Esophagus (tissue), 2 donors: ENCODE measurements at regions not wholly inside any gene's neighbourhood (a gene's known extent, or its start where the extent isn't known, plus 50 kb on each side); places are given as distances from the start of the nearest gene placed in this dataset.

Experiments used
- H3K27ac ChIP-seq, 2 donors: one replicate each; pipeline ENCODE4 v1.5.1; 2013; ENCODE audit warnings: low read depth in 2 of 2, mild to moderate bottlenecking in 2 of 2, inconsistent platforms in 1 of 2, low read length in 1 of 2, moderate library complexity in 1 of 2
- H3K27me3 ChIP-seq, 2 donors: one replicate each; pipeline ENCODE4 v1.6.1; 2013; ENCODE audit warnings: low read length in 2 of 2, control low read depth in 1 of 2, mild to moderate bottlenecking in 1 of 2; ENCODE audit not compliant: insufficient read depth in 2 of 2, control insufficient read depth in 1 of 2
- H3K36me3 ChIP-seq, 2 donors: one replicate each; pipeline ENCODE4 v1.6.1; 2013; ENCODE audit warnings: low read length in 1 of 2; ENCODE audit not compliant: control insufficient read depth in 2 of 2, insufficient read depth in 2 of 2
- H3K4me1 ChIP-seq, 2 donors: one replicate each; pipeline ENCODE4 v1.6.1; 2013; ENCODE audit warnings: low read length in 1 of 2; ENCODE audit not compliant: control insufficient read depth in 2 of 2, insufficient read depth in 2 of 2
- H3K4me3 ChIP-seq, 2 donors: one replicate each; pipeline ENCODE4 v1.5.1; 2013; ENCODE audit warnings: low read length in 2 of 2, mild to moderate bottlenecking in 2 of 2, low read depth in 1 of 2, moderate library complexity in 1 of 2
- H3K9me3 ChIP-seq, 2 donors: one replicate each; pipeline ENCODE4 v1.6.1; 2013; ENCODE audit warnings: mild to moderate bottlenecking in 2 of 2, low read depth in 1 of 2, low read length in 1 of 2, moderate library complexity in 1 of 2; ENCODE audit not compliant: control insufficient read depth in 2 of 2, insufficient read depth in 1 of 2
- WGBS, 2 donors: extraction: QIAGEN DNeasy Blood & Tissue Kit; methylation state at CpG; one replicate each; pipeline ENCODE4 v1.1.7; 2013; 5-methylcytosine and 5-hydroxymethylcytosine counted together
- donor health status: healthy with polysubstance abuse.
- donor health status: Bipolar disorder and iron deficiency.

GRCh38 chr2:15750433-15750814 is 158.8 kb downstream of the DDX1 start:
- Histone ChIP-seq H3K27ac (no peak overlapping the region), H3K4me3 (no peak overlapping the region), H3K27me3 (no peaks in the 10 kb centered on the region), H3K4me1 (no peaks in the 10 kb centered on the region), H3K9me3 (no peaks in the 10 kb centered on the region), H3K36me3 (no peaks in the 10 kb centered on the region)
- 74 to 80% methylated on average over 3 of the region's 3 CpGs for WGBS, 2 donors

DNA sequence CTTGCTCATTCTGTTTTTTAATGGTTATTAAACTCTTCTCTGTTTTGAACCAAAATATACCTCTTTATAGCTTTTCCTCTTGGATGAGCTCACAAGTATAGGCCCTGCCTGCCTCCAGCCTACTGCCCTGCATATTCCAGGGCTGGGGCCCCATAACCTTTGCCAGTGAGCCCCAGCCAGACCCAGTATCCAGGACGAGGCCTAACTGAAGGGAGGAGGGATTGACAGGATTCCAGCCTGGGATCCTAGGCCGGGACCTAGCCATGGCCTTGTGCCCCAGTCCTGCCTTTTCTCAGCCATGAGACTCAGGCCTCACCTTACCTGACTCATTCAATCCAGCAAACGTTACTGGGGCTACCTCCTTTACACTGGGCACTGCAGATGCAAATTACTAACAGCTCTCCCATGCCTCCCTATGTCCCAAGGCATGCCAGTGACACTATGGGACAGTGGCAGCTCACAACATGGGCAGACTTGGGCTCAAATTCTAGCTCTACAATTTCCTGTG is 159.2 kb downstream of the DDX1 start:
- Histone ChIP-seq H3K9me3 (no peaks in the 10 kb centered on the region), H3K36me3 (no peaks in the 10 kb centered on the region), H3K27ac (no peak overlapping the region), H3K27me3 (no peaks in the 10 kb centered on the region), H3K4me1 (no peaks in the 10 kb centered on the region), H3K4me3 (no peak overlapping the region)
- 63 to 75% methylated on average over 3 of the region's 3 CpGs for WGBS, 2 donors

- no peaks in the 10 kb centered on the region for H3K9me3 ChIP-seq
- H3K36me3 ChIP-seq = no peaks in the 10 kb centered on the region
- H3K27me3 ChIP-seq = no peaks in the 10 kb centered on the region
- WGBS, 2 donors = 80 to 85% methylated on average over 2 of the region's 2 CpGs
- no peak overlapping the region for H3K4me3 ChIP-seq
- no peak overlapping the region for H3K27ac ChIP-seq
- no peaks in the 10 kb centered on the region for H3K4me1 ChIP-seq
These were observed 159.8 kb downstream of the DDX1 start for GRCh38 chr2:15751477-15751876.

DNA sequence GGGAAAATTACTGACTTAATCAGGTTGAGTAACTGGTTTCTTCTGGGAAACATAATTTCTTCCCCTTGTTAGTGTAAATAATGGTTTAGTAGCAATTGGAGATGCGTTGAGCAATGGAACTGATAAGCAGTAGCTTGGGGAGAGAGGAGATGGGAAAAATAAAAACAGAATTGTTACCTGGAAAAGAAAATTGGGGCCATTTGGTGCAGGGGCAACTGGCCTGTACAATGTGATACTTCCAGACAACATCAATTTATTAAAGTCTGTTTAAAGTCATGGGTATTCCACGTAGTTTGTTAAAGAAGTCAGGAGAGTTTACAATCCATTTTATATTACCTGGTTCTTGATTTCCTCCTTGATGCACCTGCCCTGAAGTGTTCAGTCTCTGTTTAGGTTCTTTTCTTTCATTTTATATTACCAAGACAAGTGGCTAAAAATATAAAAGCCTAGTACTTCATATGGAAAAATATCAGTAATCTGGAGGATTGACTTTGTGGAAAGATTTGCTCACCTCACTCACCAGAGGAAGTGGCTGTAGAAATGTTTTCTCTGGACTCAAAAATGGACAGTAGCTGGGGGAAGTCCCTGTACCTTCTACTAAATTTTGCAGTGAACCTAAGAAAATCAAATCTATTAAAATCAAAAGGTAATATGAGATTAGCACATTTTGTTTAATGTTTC is 161.0 kb downstream of the DDX1 start:
- H3K4me1 ChIP-seq = no peaks in the 10 kb centered on the region
- H3K27me3 ChIP-seq = no peaks in the 10 kb centered on the region
- no peaks in the 10 kb centered on the region for H3K9me3 ChIP-seq
- WGBS, 2 donors = 83 to 93% methylated on average over 2 of the region's 2 CpGs
- no peak overlapping the region for H3K4me3 ChIP-seq
- no peaks in the 10 kb centered on the region for H3K36me3 ChIP-seq
- no peak overlapping the region for H3K27ac ChIP-seq

- Histone ChIP-seq H3K4me1 (no peaks in the 10 kb centered on the region), H3K27ac (no peak overlapping the region), H3K36me3 (no peaks in the 10 kb centered on the region), H3K9me3 (no peaks in the 10 kb centered on the region), H3K4me3 (no peak overlapping the region), H3K27me3 (no peaks in the 10 kb centered on the region)
- WGBS, 2 donors = 73 to 82% methylated on average over 7 of the region's 7 CpGs
These were observed 161.6 kb downstream of the DDX1 start for GRCh38 chr2:15753233-15753798.

DNA sequence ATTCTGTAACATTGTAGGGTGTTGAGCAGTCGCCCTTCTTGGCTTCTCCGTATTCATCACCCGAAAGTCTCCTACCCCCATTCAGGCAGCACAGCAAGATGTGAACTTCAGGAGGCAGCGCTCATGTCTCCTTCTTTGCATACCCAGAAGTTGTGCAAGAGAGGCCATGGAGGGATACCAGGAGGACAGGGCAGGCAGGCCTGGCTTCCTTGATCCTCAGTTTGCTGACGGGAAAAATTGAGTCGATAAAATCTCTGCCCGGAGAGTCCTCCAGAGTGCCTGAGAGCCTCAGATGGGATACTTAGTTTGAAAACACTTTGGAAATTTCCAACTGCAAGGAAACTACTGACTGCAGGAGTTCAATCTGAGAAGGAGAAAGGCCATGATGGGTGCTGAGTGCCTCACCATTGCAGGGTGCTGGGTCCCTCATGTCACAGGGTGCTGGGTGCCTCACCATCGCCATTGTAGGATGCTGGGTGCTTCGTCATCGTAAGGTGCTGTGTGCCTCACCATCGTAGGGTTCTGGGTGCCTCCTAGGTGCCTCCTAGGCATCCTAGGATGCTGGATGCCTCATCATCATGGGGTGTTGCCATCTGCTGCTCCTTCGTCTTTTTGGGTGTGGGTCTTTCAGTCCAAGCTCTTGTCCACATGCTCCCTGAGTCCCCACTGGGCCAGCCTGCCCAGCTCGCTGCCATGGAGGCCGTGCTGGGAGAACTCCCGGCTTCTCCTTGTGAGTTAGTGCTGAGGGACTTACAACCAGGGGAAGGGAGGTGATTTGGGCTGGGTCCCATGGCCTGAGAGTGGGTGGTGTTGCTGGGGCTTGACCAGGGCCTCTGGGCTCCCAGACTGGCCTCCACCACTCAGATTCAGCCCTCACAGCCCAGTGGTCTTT is 162.4 kb downstream of the DDX1 start:
- Histone ChIP-seq H3K4me1 (no peaks in the 10 kb centered on the region), H3K27me3 (no peaks in the 10 kb centered on the region), H3K9me3 (peaks cover 0 to 5% of the 10 kb centered on the region in 2 donors), H3K36me3 (no peaks in the 10 kb centered on the region), H3K27ac (no peak overlapping the region), H3K4me3 (no peak overlapping the region)
- WGBS, 2 donors = 90 to 93% methylated on average over 15 of the region's 15 CpGs

DNA sequence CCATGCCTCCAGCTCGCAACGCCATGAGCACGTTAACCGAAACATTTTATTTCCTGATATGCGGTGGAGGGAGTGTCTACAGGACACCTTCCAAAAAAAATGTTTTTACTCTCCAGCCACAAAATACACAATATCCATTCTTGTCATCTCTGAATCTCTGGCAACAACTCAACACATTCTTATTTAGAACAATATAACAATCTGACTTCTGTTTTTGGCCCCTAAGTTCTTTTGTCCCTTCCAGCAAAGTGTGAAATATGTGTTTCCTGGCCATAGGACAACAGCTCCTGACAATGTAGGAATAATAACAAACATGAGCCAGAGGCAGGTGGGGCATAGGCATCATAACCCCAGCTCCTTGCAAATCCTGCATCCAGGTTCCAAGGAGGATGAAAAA is 163.0 kb downstream of the DDX1 start:
- H3K36me3 ChIP-seq = no peaks in the 10 kb centered on the region
- 80 to 87% methylated on average over 5 of the region's 5 CpGs for WGBS, 2 donors
- H3K27me3 ChIP-seq = no peaks in the 10 kb centered on the region
- no peak overlapping the region for H3K4me3 ChIP-seq
- no peaks in the 10 kb centered on the region for H3K4me1 ChIP-seq
- peaks cover 0 to 5% of the 10 kb centered on the region in 2 donors for H3K9me3 ChIP-seq
- no peak overlapping the region for H3K27ac ChIP-seq

DNA sequence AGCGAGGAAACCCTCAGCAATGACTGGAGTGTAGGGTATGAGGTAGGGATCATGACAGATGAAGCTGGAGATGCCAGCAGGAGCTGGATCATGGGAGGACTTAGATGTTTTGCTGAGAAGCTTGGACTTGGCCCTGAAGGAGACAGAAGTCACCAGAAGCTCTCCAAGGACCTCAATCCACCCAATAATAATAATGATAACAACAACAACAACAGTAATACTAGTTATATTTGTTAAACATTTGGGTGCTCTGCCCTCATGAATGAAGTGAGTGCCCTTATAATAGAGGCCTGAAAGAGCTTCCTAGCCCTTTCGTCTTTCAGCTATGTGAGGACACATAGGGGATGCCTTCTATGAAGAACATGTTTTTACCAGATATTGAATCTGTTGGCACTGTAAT is 163.9 kb downstream of the DDX1 start:
- no peak overlapping the region for H3K4me3 ChIP-seq
- WGBS, 2 donors = 86 to 90% methylated on average over 2 of the region's 2 CpGs
- no peak overlapping the region for H3K27ac ChIP-seq
- H3K27me3 ChIP-seq = no peaks in the 10 kb centered on the region
- H3K4me1 ChIP-seq = no peaks in the 10 kb centered on the region
- H3K36me3 ChIP-seq = no peaks in the 10 kb centered on the region
- H3K9me3 ChIP-seq = peaks cover 0 to 5% of the 10 kb centered on the region in 2 donors

DNA sequence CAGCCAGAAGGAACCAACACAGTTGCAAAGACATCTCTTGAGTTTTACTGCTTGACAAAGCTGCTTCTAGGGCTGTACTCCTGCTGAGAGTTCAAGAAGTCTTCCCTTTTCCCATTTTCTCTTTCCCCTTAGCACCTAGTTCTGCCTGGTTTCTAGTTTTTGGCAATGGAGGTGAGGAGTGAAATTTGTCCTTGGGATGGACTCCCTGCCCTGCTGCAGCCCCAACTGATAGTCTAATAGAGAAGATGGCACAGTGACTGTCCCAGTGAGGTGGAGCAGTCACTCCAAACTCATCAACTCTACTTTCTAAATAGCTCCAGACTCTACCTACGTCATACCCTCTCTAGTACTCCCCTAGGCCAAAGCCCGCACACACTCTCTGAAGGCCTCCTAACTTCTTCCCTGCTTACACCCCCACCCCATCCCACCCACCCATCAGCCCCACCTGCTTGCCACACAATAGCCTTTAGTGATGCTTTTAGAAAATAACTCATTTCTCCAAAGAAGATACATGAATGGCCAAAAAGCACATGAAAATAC is 164.4 kb downstream of the DDX1 start:
- 95 to 100% methylated on average over 2 of the region's 2 CpGs for WGBS, 2 donors
- Histone ChIP-seq H3K36me3 (no peaks in the 10 kb centered on the region), H3K9me3 (peaks cover 0 to 5% of the 10 kb centered on the region in 2 donors), H3K4me1 (no peaks in the 10 kb centered on the region), H3K27me3 (no peaks in the 10 kb centered on the region), H3K27ac (no peak overlapping the region), H3K4me3 (no peak overlapping the region)
